GM21423 (cell line): ENCODE measurements at regions not wholly inside any gene's neighbourhood (a gene's known extent, or its start where the extent isn't known, plus 50 kb on each side); places are given as distances from the start of the nearest gene placed in this dataset.

ENCODE experiments used
- ATAC-seq: cut with Tn5 transposase; IDR thresholded peaks from one replicate; pipeline ENCODE4 v1.9.1; 2021; ENCODE audit warnings: mild to moderate bottlenecking, moderate library complexity; ENCODE audit not compliant: unreplicated experiment

GRCh38 chr13:109671919-109672318 is 114.5 kb downstream of the IRS2 start:
- ATAC-seq, result no peak

GRCh38 chr13:109670776-109671175 is 115.6 kb downstream of the IRS2 start:
- ATAC-seq, result no peak

- ATAC-seq, result no peak
These were observed 116.4 kb downstream of the IRS2 start for GRCh38 chr13:109669956-109670355.

GRCh38 chr13:109669234-109669612 is 117.2 kb downstream of the IRS2 start:
- ATAC-seq, result no peak

- ATAC-seq, result no peak
These were observed 117.8 kb downstream of the IRS2 start for GRCh38 chr13:109668433-109669233.

GRCh38 chr13:109667807-109668291 is 118.5 kb downstream of the IRS2 start:
- ATAC-seq, result no peak

GRCh38 chr13:109667056-109667455 is 119.3 kb downstream of the IRS2 start:
- ATAC-seq, result no peak

GRCh38 chr13:109666656-109667055 is 119.7 kb downstream of the IRS2 start:
- ATAC-seq, result no peak

- ATAC-seq, result no peak
These were observed 120.6 kb downstream of the IRS2 start for GRCh38 chr13:109665781-109666249.

- no peak for ATAC-seq
These were observed 121.1 kb downstream of the IRS2 start for GRCh38 chr13:109665240-109665639.

GRCh38 chr13:109657395-109657794 is 129.0 kb downstream of the IRS2 start:
- ATAC-seq, result no peak

GRCh38 chr13:109656206-109656605 is 130.2 kb downstream of the IRS2 start:
- no peak for ATAC-seq

GRCh38 chr13:109655611-109656010 is 130.8 kb downstream of the IRS2 start:
- ATAC-seq, result no peak

GRCh38 chr13:109655206-109655600 is 131.2 kb downstream of the IRS2 start:
- no peak for ATAC-seq

- ATAC-seq, result no peak
These were observed 131.8 kb downstream of the IRS2 start for GRCh38 chr13:109654341-109655205.

GRCh38 chr13:109652531-109652930 is 133.9 kb downstream of the IRS2 start:
- ATAC-seq, result no peak

GRCh38 chr13:109651854-109652253 is 134.5 kb downstream of the IRS2 start:
- ATAC-seq, result no peak

GRCh38 chr13:109651311-109651710 is 135.1 kb downstream of the IRS2 start:
- ATAC-seq, result no peak

GRCh38 chr13:109650861-109651260 is 135.5 kb downstream of the IRS2 start:
- ATAC-seq, result no peak

- ATAC-seq, result no peak
These were observed 136.7 kb downstream of the IRS2 start for GRCh38 chr13:109649713-109650112.

GRCh38 chr13:109647699-109648098 is 138.7 kb downstream of the IRS2 start:
- ATAC-seq, result no peak

GRCh38 chr13:109647053-109647452 is 139.3 kb downstream of the IRS2 start:
- no peak for ATAC-seq
